Central memory CD8-positive, alpha-beta T cell (primary cell): ENCODE measurements at regions not wholly inside any gene's neighbourhood (a gene's known extent, or its start where the extent isn't known, plus 50 kb on each side); places are given as distances from the start of the nearest gene placed in this dataset.
"Not testable (repeated sequence)": the region's sequence is repeated elsewhere in the genome, so short reads cannot be mapped to it uniquely, and the experiment has no call there.

ENCODE experiments used
- ATAC-seq: fragments of 150-1000 bp; cut with Tn5 transposase; replicated peaks from 2 replicates; pipeline ENCODE4 v1.10.0; 2022; ENCODE audit warnings: mild to moderate bottlenecking, moderate FRiP score, moderate number of reproducible peaks; ENCODE audit not compliant: poor library complexity, severe bottlenecking; ENCODE audit errors: extremely low read depth
- DNase-seq, 2 donors: peaks; one replicate each; pipeline ENCODE4 v3.0.0; 2021; ENCODE audit warnings: low spot score in 2 of 2
- H3K27ac Mint-ChIP-seq: one replicate; pipeline ENCODE4 v1.8.0; 2022; ENCODE audit warnings: low read depth, mild to moderate bottlenecking, moderate library complexity, mixed read lengths
- H3K27me3 Mint-ChIP-seq: one replicate; pipeline ENCODE4 v1.8.0; 2022; ENCODE audit warnings: mixed read lengths
- H3K36me3 Mint-ChIP-seq: one replicate; pipeline ENCODE4 v1.8.0; 2022; ENCODE audit warnings: mild to moderate bottlenecking, moderate library complexity, mixed read lengths; ENCODE audit not compliant: insufficient read depth
- H3K4me1 Mint-ChIP-seq: one replicate; pipeline ENCODE4 v1.8.0; 2022; ENCODE audit warnings: mixed read lengths
- H3K4me3 Mint-ChIP-seq: one replicate; pipeline ENCODE4 v1.8.0; 2022; ENCODE audit warnings: mild to moderate bottlenecking, moderate library complexity, mixed read lengths
- H3K9me3 Mint-ChIP-seq: one replicate; pipeline ENCODE4 v1.8.0; 2022; ENCODE audit warnings: mixed read lengths

DNA sequence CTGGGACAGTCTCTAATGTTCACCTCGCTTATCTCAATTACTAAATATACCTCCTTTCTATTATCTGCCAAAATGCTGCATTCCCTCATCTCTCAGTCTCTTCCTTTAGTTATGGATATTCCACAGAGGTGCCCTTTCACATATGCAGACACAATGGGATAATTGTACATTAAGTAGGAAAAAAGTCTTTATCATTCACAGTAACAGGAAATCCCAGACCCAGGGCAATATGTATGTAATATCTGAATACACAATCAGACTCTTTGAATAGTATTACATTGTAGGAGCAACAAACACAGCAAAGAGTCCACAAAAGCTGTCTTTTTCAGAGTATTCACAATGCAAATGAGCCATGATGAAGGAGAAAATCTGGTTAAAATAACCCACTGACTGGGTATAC lies 1399.0 kb upstream of the ZEB2 start:
- ATAC-seq (no peak), DNase-seq (no peak)
- Mint-ChIP-seq H3K4me3 (no peak overlapping the region), H3K9me3 (no peaks in the 10 kb centered on the region), H3K4me1 (no peaks in the 10 kb centered on the region), H3K27ac (no peak overlapping the region), H3K27me3 (no peaks in the 10 kb centered on the region), H3K36me3 (no peaks in the 10 kb centered on the region)

GRCh38 chr2:145916799-145917198 lies 1396.9 kb upstream of the ZEB2 start:
- H3K4me1 Mint-ChIP-seq = no peaks in the 10 kb centered on the region
- no peak overlapping the region for H3K27ac Mint-ChIP-seq
- DNase-seq (no peak), ATAC-seq (no peak)
- no peak overlapping the region for H3K4me3 Mint-ChIP-seq
- no peaks in the 10 kb centered on the region for H3K9me3 Mint-ChIP-seq
- no peaks in the 10 kb centered on the region for H3K27me3 Mint-ChIP-seq
- no peaks in the 10 kb centered on the region for H3K36me3 Mint-ChIP-seq

GRCh38 chr2:145914716-145915115 lies 1394.8 kb upstream of the ZEB2 start:
- no peak for ATAC-seq
- Mint-ChIP-seq H3K36me3 (no peaks in the 10 kb centered on the region), H3K4me1 (no peaks in the 10 kb centered on the region), H3K4me3 (no peak overlapping the region), H3K9me3 (no peaks in the 10 kb centered on the region), H3K27ac (no peak overlapping the region), H3K27me3 (no peaks in the 10 kb centered on the region)
- DNase-seq = no peak

GRCh38 chr2:145910416-145910815 lies 1390.5 kb upstream of the ZEB2 start:
- H3K27me3 Mint-ChIP-seq = no peaks in the 10 kb centered on the region
- no peak for DNase-seq
- H3K4me3 Mint-ChIP-seq = no peak overlapping the region
- no peaks in the 10 kb centered on the region for H3K36me3 Mint-ChIP-seq
- no peaks in the 10 kb centered on the region for H3K9me3 Mint-ChIP-seq
- no peak for ATAC-seq
- H3K27ac Mint-ChIP-seq = no peak overlapping the region
- no peaks in the 10 kb centered on the region for H3K4me1 Mint-ChIP-seq

- ATAC-seq = no peak
- H3K4me3 Mint-ChIP-seq = no peak overlapping the region
- H3K27me3 Mint-ChIP-seq = no peaks in the 10 kb centered on the region
- no peak for DNase-seq
- no peaks in the 10 kb centered on the region for H3K4me1 Mint-ChIP-seq
- H3K9me3 Mint-ChIP-seq = no peaks in the 10 kb centered on the region
- H3K27ac Mint-ChIP-seq = no peak overlapping the region
- H3K36me3 Mint-ChIP-seq = no peaks in the 10 kb centered on the region
Measured at GRCh38 chr2:145909766-145910165, 1389.8 kb upstream of the ZEB2 start.

GRCh38 chr2:145909175-145909755 lies 1389.3 kb upstream of the ZEB2 start:
- ATAC-seq = no peak
- Mint-ChIP-seq H3K27me3 (no peaks in the 10 kb centered on the region), H3K9me3 (no peaks in the 10 kb centered on the region), H3K36me3 (no peaks in the 10 kb centered on the region), H3K4me1 (no peaks in the 10 kb centered on the region), H3K4me3 (no peak overlapping the region), H3K27ac (no peak overlapping the region)
- no peak for DNase-seq

DNA sequence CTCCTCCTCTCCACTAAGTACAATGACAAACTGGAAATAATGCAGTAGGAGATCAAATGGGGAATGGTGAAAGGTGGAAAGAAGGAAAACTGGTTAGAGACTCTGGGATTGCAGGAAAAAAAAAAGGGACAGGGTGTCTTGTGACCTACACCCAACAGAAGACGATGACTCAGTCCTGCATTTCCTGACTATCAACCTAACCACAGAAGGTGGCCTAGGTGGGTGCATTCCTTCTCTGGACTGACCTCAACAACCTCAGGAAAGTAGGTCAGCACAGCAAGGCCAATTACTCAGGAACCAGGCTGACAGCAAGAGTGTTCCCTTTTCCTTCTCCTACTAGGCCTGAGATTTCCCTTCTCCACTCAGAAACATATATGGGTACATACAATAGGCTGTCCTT lies 1386.4 kb upstream of the ZEB2 start:
- Mint-ChIP-seq H3K27ac (no peak overlapping the region), H3K27me3 (no peaks in the 10 kb centered on the region), H3K36me3 (no peaks in the 10 kb centered on the region), H3K4me1 (no peaks in the 10 kb centered on the region), H3K9me3 (peaks cover 5% of the 10 kb centered on the region), H3K4me3 (no peak overlapping the region)
- no peak for ATAC-seq
- DNase-seq = no peak

DNA sequence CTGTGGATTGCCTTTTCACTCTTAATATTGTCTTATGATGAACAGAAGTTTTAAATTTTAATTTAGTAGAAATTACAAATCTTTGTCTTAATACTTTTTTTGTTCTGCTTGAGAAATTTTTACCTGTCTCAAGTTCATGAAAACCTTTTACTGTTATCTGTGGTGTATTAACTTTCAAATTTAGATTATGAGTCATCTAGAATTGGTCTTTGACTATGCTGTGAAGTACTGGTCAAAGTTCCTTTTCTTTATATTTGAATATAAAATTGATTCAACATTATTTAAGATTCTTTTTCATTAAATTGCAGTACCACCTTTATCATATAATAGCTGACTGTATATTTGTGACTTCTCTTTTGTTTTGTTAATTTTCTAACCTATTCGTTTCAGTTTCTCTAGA lies 1385.5 kb upstream of the ZEB2 start:
- Mint-ChIP-seq H3K4me3 (no peak overlapping the region), H3K4me1 (no peaks in the 10 kb centered on the region), H3K36me3 (no peaks in the 10 kb centered on the region), H3K9me3 (peaks cover 5% of the 10 kb centered on the region), H3K27me3 (no peaks in the 10 kb centered on the region), H3K27ac (no peak overlapping the region)
- no peak for ATAC-seq
- DNase-seq = no peak

GRCh38 chr2:145897151-145897550 lies 1377.2 kb upstream of the ZEB2 start:
- DNase-seq (no peak), ATAC-seq (no peak)
- Mint-ChIP-seq H3K27ac (no peak overlapping the region), H3K27me3 (no peaks in the 10 kb centered on the region), H3K4me1 (no peaks in the 10 kb centered on the region), H3K36me3 (no peaks in the 10 kb centered on the region), H3K4me3 (no peak overlapping the region), H3K9me3 (peaks cover 20% of the 10 kb centered on the region)

DNA sequence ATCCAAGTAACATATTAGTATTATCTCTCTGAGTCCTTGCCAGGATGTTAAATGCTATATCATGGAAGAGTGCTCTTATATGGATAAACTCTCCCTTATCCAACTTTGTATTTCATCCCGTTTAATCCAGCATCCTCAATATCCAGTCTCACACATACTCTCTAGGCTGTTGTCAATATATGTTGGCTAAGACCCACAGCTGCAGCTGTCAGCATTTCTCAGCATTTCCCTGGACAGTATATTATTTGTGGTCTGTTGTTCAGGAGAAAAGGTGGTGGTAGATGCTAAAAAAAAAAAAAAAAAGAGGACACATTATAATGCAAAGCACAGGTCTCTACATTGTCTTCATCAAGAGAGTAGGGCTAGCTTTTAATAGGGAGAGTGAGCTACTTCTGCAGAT lies 1368.0 kb upstream of the ZEB2 start:
- H3K27me3 Mint-ChIP-seq = no peaks in the 10 kb centered on the region
- H3K4me3 Mint-ChIP-seq = no peak overlapping the region
- DNase-seq (no peak), ATAC-seq (no peak)
- H3K9me3 Mint-ChIP-seq = peaks cover 13% of the 10 kb centered on the region
- no peak overlapping the region for H3K27ac Mint-ChIP-seq
- peaks cover 3% of the 10 kb centered on the region for H3K36me3 Mint-ChIP-seq
- H3K4me1 Mint-ChIP-seq = no peaks in the 10 kb centered on the region

DNA sequence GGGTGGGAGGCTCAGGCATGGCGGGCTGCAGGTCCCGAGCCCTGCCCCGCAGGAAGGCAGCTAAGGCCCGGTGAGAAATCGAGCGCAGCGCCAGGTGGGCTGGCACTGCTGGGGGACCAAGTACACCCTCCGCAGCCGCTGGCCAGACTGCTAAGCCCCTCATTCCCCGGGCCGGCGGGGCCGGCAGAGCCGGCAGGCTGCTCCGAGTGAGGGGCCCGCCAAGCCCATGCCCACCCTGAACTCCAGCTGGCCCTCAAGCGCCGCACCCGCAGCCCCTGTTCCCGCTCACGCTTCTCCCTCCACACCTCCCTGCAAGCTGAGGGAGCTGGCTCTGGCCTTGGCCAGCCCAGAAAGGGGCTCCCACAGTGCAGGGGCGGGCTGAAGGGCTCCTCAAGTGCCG lies 1361.1 kb upstream of the ZEB2 start:
- H3K27me3 Mint-ChIP-seq, H3K4me1 Mint-ChIP-seq, DNase-seq, H3K27ac Mint-ChIP-seq, ATAC-seq, H3K36me3 Mint-ChIP-seq, H3K9me3 Mint-ChIP-seq, H3K4me3 Mint-ChIP-seq: not testable (repeated sequence)

- DNase-seq (no peak), ATAC-seq (no peak)
- H3K4me1 Mint-ChIP-seq = no peaks in the 10 kb centered on the region
- no peaks in the 10 kb centered on the region for H3K36me3 Mint-ChIP-seq
- no peak overlapping the region for H3K4me3 Mint-ChIP-seq
- peaks cover 11% of the 10 kb centered on the region for H3K9me3 Mint-ChIP-seq
- H3K27ac Mint-ChIP-seq = no peak overlapping the region
- no peaks in the 10 kb centered on the region for H3K27me3 Mint-ChIP-seq
Measured at GRCh38 chr2:145875016-145875415, 1355.1 kb upstream of the ZEB2 start.

DNA sequence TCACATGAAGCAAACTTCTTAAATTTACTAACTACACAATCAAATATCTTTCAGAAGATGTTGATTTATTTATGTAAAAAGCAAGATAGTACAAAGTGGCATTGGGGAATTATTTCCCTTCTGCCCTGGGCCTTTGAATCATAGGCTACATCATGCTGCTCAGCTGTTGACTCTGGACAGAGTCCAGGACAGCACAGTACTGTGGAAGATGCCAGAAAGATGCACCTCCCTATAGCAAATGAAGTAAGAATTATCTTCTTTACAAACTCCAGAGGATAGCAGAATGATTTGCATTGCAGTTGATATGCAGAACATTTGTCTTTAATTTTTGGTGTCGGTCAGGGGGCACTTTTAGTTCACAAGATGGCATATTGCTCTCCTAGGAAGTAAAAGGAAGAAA lies 1354.5 kb upstream of the ZEB2 start:
- ATAC-seq (no peak), DNase-seq (no peak)
- Mint-ChIP-seq H3K27me3 (no peaks in the 10 kb centered on the region), H3K36me3 (no peaks in the 10 kb centered on the region), H3K27ac (no peak overlapping the region), H3K4me1 (no peaks in the 10 kb centered on the region), H3K9me3 (peaks cover 11% of the 10 kb centered on the region), H3K4me3 (no peak overlapping the region)

DNA sequence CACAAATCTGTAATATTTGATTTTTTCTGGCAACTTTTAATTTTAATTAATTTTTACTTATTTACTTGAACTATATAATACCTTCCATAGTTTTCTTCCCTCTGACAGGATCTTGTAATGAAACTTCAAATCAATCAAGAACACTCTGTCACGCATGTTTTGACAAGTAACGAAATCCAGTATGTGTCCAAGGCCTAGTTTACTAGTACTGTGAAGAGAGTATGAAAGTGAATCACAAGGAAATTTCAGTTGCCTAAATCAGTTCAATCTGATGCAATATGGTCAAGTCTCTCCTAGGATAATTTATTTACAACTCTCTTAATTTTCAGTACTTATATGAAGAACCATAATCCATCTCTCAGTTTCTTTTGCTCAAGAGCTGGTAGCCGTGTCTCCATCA lies 1344.6 kb upstream of the ZEB2 start:
- Mint-ChIP-seq H3K9me3 (peaks cover 7% of the 10 kb centered on the region), H3K27ac (no peak overlapping the region), H3K27me3 (no peaks in the 10 kb centered on the region), H3K4me1 (no peaks in the 10 kb centered on the region), H3K4me3 (no peak overlapping the region), H3K36me3 (no peaks in the 10 kb centered on the region)
- ATAC-seq = no peak
- DNase-seq = no peak
